ENCODE measurements at regions not wholly inside any gene's neighbourhood (a gene's known extent, or its start where the extent isn't known, plus 50 kb on each side); places are given as distances from the start of the nearest gene placed in this dataset.

- TF ChIP-seq CREB1 (IDR thresholded peaks at IDR 0.05; ENCODE audit: low read depth) (no peak), ZBTB7A (IDR thresholded peaks at IDR 0.05; ENCODE audit: low read depth) (no peak), NFIC (IDR thresholded peaks at IDR 0.05) (no peak), TAF1 (IDR thresholded peaks at IDR 0.05; ENCODE audit: low read depth) (no peak), EGR1 (IDR thresholded peaks at IDR 0.05) (no peak), EP300 (IDR thresholded peaks at IDR 0.05; ENCODE audit: borderline replicate concordance) (no peak), FOXM1 (IDR thresholded peaks at IDR 0.05; ENCODE audit: borderline replicate concordance, low read depth) (no peak), TEAD4 (IDR thresholded peaks at IDR 0.05) (no peak), TCF12 (IDR thresholded peaks at IDR 0.05; ENCODE audit: low read depth) (no peak), CEBPB (IDR thresholded peaks at IDR 0.05) (no peak), YY1 (IDR thresholded peaks at IDR 0.05; ENCODE audit: low read depth) (no peak), RAD21 (IDR thresholded peaks at IDR 0.05; ENCODE audit: low read depth) (no peak)
- TF ChIP-seq, protein P1, sequence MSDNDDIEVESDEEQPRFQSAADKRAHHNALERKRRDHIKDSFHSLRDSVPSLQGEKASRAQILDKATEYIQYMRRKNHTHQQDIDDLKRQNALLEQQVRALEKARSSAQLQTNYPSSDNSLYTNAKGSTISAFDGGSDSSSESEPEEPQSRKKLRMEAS (IDR thresholded peaks at IDR 0.05) = no peak
- TF ChIP-seq, protein P2, sequence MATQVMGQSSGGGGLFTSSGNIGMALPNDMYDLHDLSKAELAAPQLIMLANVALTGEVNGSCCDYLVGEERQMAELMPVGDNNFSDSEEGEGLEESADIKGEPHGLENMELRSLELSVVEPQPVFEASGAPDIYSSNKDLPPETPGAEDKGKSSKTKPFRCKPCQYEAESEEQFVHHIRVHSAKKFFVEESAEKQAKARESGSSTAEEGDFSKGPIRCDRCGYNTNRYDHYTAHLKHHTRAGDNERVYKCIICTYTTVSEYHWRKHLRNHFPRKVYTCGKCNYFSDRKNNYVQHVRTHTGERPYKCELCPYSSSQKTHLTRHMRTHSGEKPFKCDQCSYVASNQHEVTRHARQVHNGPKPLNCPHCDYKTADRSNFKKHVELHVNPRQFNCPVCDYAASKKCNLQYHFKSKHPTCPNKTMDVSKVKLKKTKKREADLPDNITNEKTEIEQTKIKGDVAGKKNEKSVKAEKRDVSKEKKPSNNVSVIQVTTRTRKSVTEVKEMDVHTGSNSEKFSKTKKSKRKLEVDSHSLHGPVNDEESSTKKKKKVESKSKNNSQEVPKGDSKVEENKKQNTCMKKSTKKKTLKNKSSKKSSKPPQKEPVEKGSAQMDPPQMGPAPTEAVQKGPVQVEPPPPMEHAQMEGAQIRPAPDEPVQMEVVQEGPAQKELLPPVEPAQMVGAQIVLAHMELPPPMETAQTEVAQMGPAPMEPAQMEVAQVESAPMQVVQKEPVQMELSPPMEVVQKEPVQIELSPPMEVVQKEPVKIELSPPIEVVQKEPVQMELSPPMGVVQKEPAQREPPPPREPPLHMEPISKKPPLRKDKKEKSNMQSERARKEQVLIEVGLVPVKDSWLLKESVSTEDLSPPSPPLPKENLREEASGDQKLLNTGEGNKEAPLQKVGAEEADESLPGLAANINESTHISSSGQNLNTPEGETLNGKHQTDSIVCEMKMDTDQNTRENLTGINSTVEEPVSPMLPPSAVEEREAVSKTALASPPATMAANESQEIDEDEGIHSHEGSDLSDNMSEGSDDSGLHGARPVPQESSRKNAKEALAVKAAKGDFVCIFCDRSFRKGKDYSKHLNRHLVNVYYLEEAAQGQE (IDR thresholded peaks at IDR 0.05; ENCODE audit: low read depth) = no peak
- TF ChIP-seq, protein P3, sequence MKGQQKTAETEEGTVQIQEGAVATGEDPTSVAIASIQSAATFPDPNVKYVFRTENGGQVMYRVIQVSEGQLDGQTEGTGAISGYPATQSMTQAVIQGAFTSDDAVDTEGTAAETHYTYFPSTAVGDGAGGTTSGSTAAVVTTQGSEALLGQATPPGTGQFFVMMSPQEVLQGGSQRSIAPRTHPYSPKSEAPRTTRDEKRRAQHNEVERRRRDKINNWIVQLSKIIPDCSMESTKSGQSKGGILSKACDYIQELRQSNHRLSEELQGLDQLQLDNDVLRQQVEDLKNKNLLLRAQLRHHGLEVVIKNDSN (IDR thresholded peaks at IDR 0.05) = no peak
Observed at GRCh38 chr18:45236676-45237075, 378.6 kb upstream of the SLC14A2 start.

DNA sequence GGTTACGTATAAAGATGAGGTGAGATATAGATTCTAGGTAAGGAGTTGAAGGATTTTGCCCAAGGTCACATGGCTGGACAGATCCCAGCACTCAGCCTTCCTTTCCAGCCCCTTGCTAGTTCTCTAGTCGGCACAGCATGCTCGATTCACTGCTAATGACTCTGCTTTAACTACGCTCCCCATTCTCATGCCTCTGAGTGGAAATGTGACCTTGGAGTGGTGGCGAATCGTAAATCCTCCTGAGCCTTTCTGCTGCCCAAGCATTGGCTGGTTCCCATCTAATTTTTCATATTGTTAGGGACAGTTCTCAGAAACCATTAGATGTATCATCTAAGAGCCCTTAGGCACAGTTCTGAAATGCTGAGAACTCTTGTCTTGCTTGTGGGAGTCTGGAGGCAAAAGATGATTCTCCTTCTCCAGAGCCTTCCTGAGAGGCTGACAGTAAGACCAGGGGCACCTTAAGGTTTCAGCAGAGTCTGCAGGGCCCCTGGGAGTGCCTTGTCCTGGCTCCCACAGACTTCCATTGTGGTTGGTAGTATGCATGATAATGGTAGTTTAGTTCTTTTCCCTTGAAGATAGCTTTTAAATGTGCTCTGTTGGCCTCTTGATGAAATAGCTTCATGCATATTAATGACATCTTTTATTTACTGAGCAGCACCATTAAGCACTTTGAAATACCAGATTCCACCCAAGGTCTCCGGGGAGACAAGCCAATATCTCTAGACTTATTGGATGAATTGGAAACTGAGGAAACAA, 377.8 kb upstream of the SLC14A2 start:
- no peak for TF ChIP-seq EP300 (IDR thresholded peaks at IDR 0.05; ENCODE audit: borderline replicate concordance)
- TF ChIP-seq TEAD4 (IDR thresholded peaks at IDR 0.05) = no peak
- no peak for TF ChIP-seq CREB1 (IDR thresholded peaks at IDR 0.05; ENCODE audit: low read depth)
- no peak for TF ChIP-seq NFIC (IDR thresholded peaks at IDR 0.05)
- TF ChIP-seq, protein P1 (IDR thresholded peaks at IDR 0.05) = no peak
- TF ChIP-seq FOXM1 (IDR thresholded peaks at IDR 0.05; ENCODE audit: borderline replicate concordance, low read depth) = no peak
- no peak for TF ChIP-seq TAF1 (IDR thresholded peaks at IDR 0.05; ENCODE audit: low read depth)
- no peak for TF ChIP-seq TCF12 (IDR thresholded peaks at IDR 0.05; ENCODE audit: low read depth)
- no peak for TF ChIP-seq EGR1 (IDR thresholded peaks at IDR 0.05)
- TF ChIP-seq, protein P3 (IDR thresholded peaks at IDR 0.05) = no peak
- TF ChIP-seq, protein P2 (IDR thresholded peaks at IDR 0.05; ENCODE audit: low read depth) = no peak
- TF ChIP-seq RAD21 (IDR thresholded peaks at IDR 0.05; ENCODE audit: low read depth) = no peak
- TF ChIP-seq ZBTB7A (IDR thresholded peaks at IDR 0.05; ENCODE audit: low read depth) = no peak
- TF ChIP-seq YY1 (IDR thresholded peaks at IDR 0.05; ENCODE audit: low read depth) = no peak
- no peak for TF ChIP-seq CEBPB (IDR thresholded peaks at IDR 0.05)

DNA sequence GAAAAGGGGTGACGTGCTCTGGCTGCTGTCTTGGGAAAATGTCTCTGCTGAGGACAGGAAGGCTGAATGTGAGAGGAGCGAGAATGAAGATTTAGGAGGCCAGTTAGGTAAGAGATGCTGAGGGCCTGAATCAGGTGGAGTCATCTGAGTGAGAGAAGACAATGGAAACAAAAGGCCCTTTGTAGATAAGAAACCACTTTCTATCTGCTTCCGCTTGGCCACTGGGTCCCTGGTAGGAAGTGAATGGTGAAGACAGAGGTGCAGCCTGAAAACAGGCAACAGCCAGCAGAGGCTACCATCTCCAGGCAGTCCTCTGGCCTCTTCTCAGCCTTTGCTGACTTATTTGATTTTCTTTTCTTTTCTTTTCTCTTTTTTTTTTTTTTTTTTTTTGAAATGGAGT, 374.0 kb upstream of the SLC14A2 start:
- no peak for TF ChIP-seq EGR1 (IDR thresholded peaks at IDR 0.05)
- TF ChIP-seq, protein P2 (IDR thresholded peaks at IDR 0.05; ENCODE audit: low read depth) = no peak
- no peak for TF ChIP-seq TCF12 (IDR thresholded peaks at IDR 0.05; ENCODE audit: low read depth)
- TF ChIP-seq YY1 (IDR thresholded peaks at IDR 0.05; ENCODE audit: low read depth) = no peak
- TF ChIP-seq FOXM1 (IDR thresholded peaks at IDR 0.05; ENCODE audit: borderline replicate concordance, low read depth) = no peak
- TF ChIP-seq ZBTB7A (IDR thresholded peaks at IDR 0.05; ENCODE audit: low read depth) = no peak
- TF ChIP-seq, protein P1 (IDR thresholded peaks at IDR 0.05) = no peak
